Keratinocyte (primary cell): ENCODE measurements at regions not wholly inside any gene's neighbourhood (a gene's known extent, or its start where the extent isn't known, plus 50 kb on each side); places are given as distances from the start of the nearest gene placed in this dataset.

Experiments
- CTCF ChIP-seq, 3 experiments: IDR thresholded peaks in 1 of 3; conservative IDR thresholded peaks in 1 of 3; optimal IDR thresholded peaks in 1 of 3; 2 replicates in 2 of 3; 3 replicates in 1 of 3; pipeline versions ENCODE3 to v1.5.1; 2011; ENCODE audit warnings: low read length in 3 of 3, mild to moderate bottlenecking in 3 of 3, moderate library complexity in 2 of 3, control low read depth in 1 of 3, inconsistent platforms in 1 of 3; ENCODE audit not compliant: insufficient read depth in 2 of 3; ENCODE audit errors: extremely low read depth in 1 of 3
- EZH2 ChIP-seq: IDR thresholded peaks from one replicate; pipeline ENCODE4 v1.6.1; 2012; ENCODE audit warnings: inconsistent platforms, mild to moderate bottlenecking, low read length, moderate library complexity

- TF ChIP-seq CTCF (optimal IDR thresholded peaks at IDR 0.05 in 1 of 3, IDR thresholded peaks at IDR 0.05 in 1 of 3, conservative IDR thresholded peaks at IDR 0.05 in 1 of 3; ENCODE audit: extremely low read depth in 1 of 3, insufficient read depth in 2 of 3, low read length in 3 of 3) (no peak), EZH2 (no peak)
These were observed 224.4 kb upstream of the NRIP1 start for GRCh38 chr21:15289246-15289645.
